ENCODE measurements at regions not wholly inside any gene's neighbourhood (a gene's known extent, or its start where the extent isn't known, plus 50 kb on each side); places are given as distances from the start of the nearest gene placed in this dataset.

DNA sequence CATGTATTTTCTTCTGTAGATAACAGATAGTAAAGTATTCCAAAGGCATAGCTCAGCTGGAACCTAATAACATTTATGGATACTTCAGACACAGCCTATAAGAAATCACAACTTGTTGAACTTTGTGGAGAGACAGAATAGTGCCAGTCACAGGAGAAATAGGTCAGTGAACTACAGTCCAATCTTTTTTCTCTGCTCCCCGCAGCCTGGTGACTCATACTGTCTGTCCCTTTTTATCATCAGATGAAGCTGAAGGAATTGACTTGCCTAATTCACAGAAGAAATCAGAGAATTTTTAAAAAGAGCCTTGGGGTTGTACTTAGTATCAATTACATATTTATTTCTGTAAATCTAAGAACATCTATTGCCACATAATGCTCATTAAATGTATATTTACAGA lies 222.3 kb downstream of the ALG10 start:
- no peak for TF ChIP-seq EP300 (IDR thresholded peaks at IDR 0.05)
- TF ChIP-seq CTCF (IDR thresholded peaks at IDR 0.05) = no peak
- TF ChIP-seq POLR2A (IDR thresholded peaks at IDR 0.05) = no peak
